ENCODE measurements at regions not wholly inside any gene's neighbourhood (a gene's known extent, or its start where the extent isn't known, plus 50 kb on each side); places are given as distances from the start of the nearest gene placed in this dataset.

DNA sequence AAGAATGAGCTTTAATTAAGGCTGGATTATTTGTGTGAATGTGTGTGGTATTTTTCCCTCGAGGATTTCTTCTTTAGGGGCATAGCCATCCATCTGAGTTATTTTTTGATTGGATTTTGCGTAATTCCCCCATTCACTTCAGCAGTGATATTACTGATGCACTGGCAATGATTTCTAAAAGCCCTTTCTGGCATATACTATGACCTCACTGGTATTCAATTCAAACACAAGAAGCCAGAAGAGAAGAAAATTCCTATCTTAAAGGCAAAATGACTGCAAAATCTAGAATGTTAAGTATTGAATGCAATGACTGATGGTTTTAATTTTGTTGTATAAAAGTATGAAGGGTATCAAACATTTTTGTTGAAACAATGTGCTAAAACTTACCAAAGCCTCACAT, 71.1 kb upstream of the DDIT4L start:
- CTCF ChIA-PET: no interaction called here
- H3K4me3 Mint-ChIP-seq: no peak overlapping the region
- H3K36me3 Mint-ChIP-seq (ENCODE audit: low read depth): no peaks in the 10 kb centered on the region
- H3K27ac Mint-ChIP-seq: no peak overlapping the region
- no peaks in the 10 kb centered on the region for H3K9me3 Mint-ChIP-seq
- H3K27me3 Mint-ChIP-seq: peaks cover 15% of the 10 kb centered on the region
- POLR2A ChIA-PET: no interaction called here
- no peaks in the 10 kb centered on the region for H3K4me1 Mint-ChIP-seq
- no peak for DNase-seq

DNA sequence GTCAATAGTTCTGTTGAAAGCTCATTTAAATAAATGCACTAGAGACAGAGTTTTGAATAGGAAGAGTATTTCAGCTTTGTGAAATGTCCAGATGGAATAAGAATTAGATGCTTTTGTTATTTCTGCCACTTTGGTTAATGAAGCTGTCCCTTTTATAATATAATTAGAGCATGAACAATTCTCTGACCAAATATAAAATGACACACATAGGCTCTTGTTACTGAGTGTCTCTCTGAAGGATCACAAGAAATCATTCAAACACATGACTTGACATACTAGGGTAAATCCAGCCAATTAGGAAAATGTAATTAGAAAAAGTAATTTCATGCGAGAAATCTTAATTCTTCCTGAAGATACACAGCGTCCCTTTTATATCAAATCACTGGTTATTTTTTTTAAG, 68.4 kb upstream of the DDIT4L start:
- peaks cover 20% of the 10 kb centered on the region for H3K27me3 Mint-ChIP-seq
- DNase-seq: no peak
- ChIA-PET CTCF (no interaction called here), POLR2A (no interaction called here)
- H3K4me1 Mint-ChIP-seq: no peaks in the 10 kb centered on the region
- H3K27ac Mint-ChIP-seq: no peak overlapping the region
- H3K36me3 Mint-ChIP-seq (ENCODE audit: low read depth): no peaks in the 10 kb centered on the region
- no peak overlapping the region for H3K4me3 Mint-ChIP-seq
- H3K9me3 Mint-ChIP-seq: no peaks in the 10 kb centered on the region

DNA sequence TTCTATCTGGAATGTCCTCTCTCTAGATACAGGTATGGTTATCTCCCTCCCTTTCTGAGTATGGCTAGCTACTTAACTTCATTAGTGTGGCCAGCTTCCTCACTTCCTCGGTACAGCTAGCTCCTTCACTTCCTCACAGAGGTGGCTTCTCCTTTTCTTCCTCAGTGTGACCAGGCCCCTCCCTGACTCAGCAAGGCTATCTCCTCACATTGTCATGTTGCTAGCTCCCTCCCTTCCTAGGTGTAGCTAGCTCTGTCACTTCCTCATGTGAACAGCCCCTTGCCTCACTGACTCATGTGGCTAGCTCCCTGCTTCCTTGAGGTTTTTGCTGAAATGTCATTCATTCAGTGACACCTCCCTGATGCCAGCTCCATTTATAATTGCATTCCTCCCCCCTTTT, 67.3 kb upstream of the DDIT4L start:
- POLR2A ChIA-PET: no interaction called here
- Mint-ChIP-seq H3K27me3 (peaks cover 20% of the 10 kb centered on the region), H3K27ac (no peak overlapping the region)

DNA sequence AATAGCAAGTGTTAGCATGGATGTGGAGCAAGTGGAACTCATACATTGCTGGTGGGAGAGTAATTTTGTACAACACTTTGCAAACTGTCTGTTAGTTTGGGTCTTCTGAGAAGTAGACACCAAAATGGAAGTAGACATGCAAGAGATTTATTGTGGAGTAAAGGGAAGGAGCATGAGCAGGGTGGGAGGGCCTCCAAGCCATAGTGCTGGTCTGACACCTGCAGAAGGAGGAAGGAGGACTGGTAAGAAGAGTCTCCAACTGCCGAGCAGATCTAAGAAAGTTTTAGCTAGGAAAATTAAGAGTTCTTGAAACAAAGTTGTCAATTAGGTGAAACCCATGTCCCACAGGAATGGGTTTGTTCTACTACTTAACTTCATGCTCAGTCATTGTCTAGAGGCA, 64.0 kb upstream of the DDIT4L start:
- Mint-ChIP-seq H3K36me3 (ENCODE audit: low read depth) (no peaks in the 10 kb centered on the region), H3K9me3 (no peaks in the 10 kb centered on the region), H3K4me3 (no peak overlapping the region), H3K27ac (no peak overlapping the region), H3K27me3 (peaks cover 16% of the 10 kb centered on the region), H3K4me1 (no peaks in the 10 kb centered on the region)
- CTCF ChIA-PET: no interaction called here
- POLR2A ChIA-PET: no interaction called here
- DNase-seq: no peak

More for the DNA sequence above, 67.3 kb upstream of the DDIT4L start:
- Mint-ChIP-seq H3K4me3 (no peak overlapping the region), H3K36me3 (ENCODE audit: low read depth) (no peaks in the 10 kb centered on the region), H3K4me1 (no peaks in the 10 kb centered on the region), H3K9me3 (no peaks in the 10 kb centered on the region)
- no peak for DNase-seq
- CTCF ChIA-PET: no interaction called here

DNA sequence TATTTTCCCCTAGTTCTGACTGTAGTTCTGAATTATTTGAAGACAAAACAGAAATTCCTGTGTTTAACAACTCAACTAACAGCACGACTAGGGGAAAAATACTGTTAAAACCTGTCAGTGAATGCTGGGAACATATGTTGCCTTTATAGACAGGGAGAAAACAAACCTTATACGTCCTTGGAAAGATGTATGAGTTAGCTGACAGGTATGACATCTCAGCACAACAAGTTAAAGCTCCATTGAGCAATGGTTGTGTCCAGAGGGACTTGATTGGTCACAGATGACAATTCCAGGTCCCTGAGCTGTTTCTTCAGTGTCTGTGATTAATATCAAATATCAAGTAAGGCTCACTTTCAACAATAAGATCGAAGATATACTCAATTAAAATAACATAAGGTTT, 58.2 kb upstream of the DDIT4L start:
- POLR2A ChIA-PET: no interaction called here
- peaks cover 7% of the 10 kb centered on the region for H3K27me3 Mint-ChIP-seq
- CTCF ChIA-PET: no interaction called here
- no peak overlapping the region for H3K27ac Mint-ChIP-seq
- no peaks in the 10 kb centered on the region for H3K4me1 Mint-ChIP-seq
- H3K36me3 Mint-ChIP-seq (ENCODE audit: low read depth): no peaks in the 10 kb centered on the region
- no peak for DNase-seq
- no peak overlapping the region for H3K4me3 Mint-ChIP-seq
- no peaks in the 10 kb centered on the region for H3K9me3 Mint-ChIP-seq

DNA sequence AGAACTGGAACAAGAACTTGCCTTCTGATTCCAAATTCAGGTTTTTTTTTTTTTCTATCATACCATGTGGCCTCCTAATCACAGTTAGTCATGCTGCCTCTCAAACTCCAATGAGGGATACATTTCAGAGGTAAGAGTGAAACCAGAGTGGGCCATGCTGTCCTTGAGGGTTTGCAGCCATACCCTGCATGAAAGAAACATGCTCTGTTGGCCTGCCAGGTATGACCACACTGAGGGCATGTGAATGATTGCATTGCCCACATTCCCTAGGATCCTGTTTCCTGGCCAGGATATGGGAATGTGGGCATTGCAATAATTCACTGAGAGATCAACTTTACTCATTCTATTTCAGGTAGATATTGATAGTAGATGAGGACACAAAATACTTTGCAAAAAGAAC, 56.4 kb upstream of the DDIT4L start:
- H3K27me3 Mint-ChIP-seq: peaks cover 10% of the 10 kb centered on the region
- no peaks in the 10 kb centered on the region for H3K4me1 Mint-ChIP-seq
- POLR2A ChIA-PET: no interaction called here

DNA sequence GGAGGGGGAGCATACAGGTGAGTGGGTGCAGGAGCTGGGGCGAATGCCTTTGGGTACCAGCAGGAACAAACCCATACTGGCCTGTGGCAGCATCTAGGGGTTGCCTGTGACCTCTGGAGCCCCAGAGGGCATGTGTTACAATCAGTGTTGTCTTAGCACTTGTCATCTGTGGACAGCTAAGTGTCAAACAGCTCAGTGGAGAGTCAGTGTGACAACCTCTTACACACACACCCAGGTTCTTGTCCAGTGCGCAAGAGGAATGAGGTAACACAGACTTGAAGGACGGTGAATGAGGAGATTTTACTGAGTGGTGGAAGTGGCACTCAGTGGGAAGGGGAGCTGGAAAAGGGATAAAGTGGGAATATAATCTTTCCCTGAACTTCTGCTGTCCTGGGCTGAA, 54.1 kb upstream of the DDIT4L start:
- ChIA-PET CTCF (interaction anchor here (1.4 kb wide), 1 partner anchor 8 kb away, joined by 3 read pairs; no protein-coding TSS in a partner anchor), POLR2A (no interaction called here)
- H3K36me3 Mint-ChIP-seq (ENCODE audit: low read depth): no peaks in the 10 kb centered on the region
- no peaks in the 10 kb centered on the region for H3K9me3 Mint-ChIP-seq
- no peak for DNase-seq
- peaks cover 3% of the 10 kb centered on the region for H3K4me1 Mint-ChIP-seq
- no peak overlapping the region for H3K4me3 Mint-ChIP-seq
- no peak overlapping the region for H3K27ac Mint-ChIP-seq
- H3K27me3 Mint-ChIP-seq: peaks cover 8% of the 10 kb centered on the region

More for the DNA sequence above, 56.4 kb upstream of the DDIT4L start:
- no peaks in the 10 kb centered on the region for H3K36me3 Mint-ChIP-seq (ENCODE audit: low read depth)
- CTCF ChIA-PET: no interaction called here
- DNase-seq: no peak
- H3K4me3 Mint-ChIP-seq: no peak overlapping the region
- H3K9me3 Mint-ChIP-seq: no peaks in the 10 kb centered on the region
- H3K27ac Mint-ChIP-seq: no peak overlapping the region

Data from activated CD4-positive, alpha-beta T cell treated with anti-CD3 and anti-CD28 coated beads, Interleukin-2, amount 10 ng/mL, durations not matched to agents 7 days and 5 days (primary cell).